Ovary (tissue), 3 donors: ENCODE measurements at regions not wholly inside any gene's neighbourhood (a gene's known extent, or its start where the extent isn't known, plus 50 kb on each side); places are given as distances from the start of the nearest gene placed in this dataset.

Source experiments
- EP300 ChIP-seq: sonication (generic); formaldehyde crosslinking; IDR thresholded peaks from one replicate; pipeline ENCODE4 v1.6.1; 2017; ENCODE audit warnings: antibody characterized with exemption
- TF ChIP-seq, protein P1 (sequence below), 3 donors: fragments of 450-650 bp in 2 of 3; fragments of 200-600 bp in 1 of 3; IDR thresholded peaks; one replicate each; pipeline versions ENCODE4 v1.5.1 to v1.8.0; 2016 to 2022; ENCODE audit warnings: antibody characterized with exemption in 3 of 3, mild to moderate bottlenecking in 1 of 3
- donor health status: DM: no; HTN: no; CAD: no.

DNA sequence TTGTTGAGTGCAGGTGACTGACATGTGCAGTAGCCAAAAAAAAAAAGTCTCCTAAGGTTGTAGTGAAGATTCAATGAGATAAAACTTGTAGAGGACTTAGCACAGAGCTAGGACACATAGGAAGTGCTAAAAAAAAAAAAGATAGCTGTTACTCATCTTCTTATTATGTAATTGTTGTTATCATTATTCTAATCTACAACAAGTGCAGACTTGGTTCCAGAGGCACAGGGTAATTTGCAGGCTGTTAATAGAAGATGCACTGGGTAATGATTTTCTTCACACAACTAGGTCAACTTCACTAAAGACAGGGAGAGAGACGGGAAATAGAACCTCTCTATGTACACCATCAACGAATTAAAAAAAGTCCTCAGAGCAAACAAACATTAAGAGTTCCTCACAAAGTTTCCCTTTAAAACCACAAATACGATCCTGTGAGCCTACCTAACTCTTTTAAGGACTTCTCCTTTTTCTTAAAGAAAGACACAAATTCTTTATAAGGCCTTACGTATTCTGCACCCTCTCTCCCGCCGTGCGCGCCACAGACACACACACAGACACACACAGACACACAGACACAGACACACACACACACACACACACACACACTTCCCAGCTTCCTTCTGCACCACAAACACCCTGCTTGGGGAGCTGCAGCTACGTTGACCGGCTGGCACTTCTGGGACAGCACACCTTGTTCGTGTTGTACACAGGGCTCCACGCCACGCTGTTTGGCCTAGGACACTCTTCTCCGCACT, 49.8 kb upstream of the GADD45A start:
- TF ChIP-seq, protein P1, sequence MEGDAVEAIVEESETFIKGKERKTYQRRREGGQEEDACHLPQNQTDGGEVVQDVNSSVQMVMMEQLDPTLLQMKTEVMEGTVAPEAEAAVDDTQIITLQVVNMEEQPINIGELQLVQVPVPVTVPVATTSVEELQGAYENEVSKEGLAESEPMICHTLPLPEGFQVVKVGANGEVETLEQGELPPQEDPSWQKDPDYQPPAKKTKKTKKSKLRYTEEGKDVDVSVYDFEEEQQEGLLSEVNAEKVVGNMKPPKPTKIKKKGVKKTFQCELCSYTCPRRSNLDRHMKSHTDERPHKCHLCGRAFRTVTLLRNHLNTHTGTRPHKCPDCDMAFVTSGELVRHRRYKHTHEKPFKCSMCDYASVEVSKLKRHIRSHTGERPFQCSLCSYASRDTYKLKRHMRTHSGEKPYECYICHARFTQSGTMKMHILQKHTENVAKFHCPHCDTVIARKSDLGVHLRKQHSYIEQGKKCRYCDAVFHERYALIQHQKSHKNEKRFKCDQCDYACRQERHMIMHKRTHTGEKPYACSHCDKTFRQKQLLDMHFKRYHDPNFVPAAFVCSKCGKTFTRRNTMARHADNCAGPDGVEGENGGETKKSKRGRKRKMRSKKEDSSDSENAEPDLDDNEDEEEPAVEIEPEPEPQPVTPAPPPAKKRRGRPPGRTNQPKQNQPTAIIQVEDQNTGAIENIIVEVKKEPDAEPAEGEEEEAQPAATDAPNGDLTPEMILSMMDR (IDR thresholded peaks at IDR 0.05) = no peak
- no peak for TF ChIP-seq EP300
